NCI-H1105 treated with DMSO at 0.1 percent for 48 hours (cell line): ENCODE measurements at regions not wholly inside any gene's neighbourhood (a gene's known extent, or its start where the extent isn't known, plus 50 kb on each side); places are given as distances from the start of the nearest gene placed in this dataset.
A peak's percentile ranks its signal among the peaks of the same experiment; 100 is the strongest.

Experiments used
- DNase-seq: peaks from one replicate; lab custom pipeline; 2025; lab: John Stamatoyannopoulos, UW

DNA sequence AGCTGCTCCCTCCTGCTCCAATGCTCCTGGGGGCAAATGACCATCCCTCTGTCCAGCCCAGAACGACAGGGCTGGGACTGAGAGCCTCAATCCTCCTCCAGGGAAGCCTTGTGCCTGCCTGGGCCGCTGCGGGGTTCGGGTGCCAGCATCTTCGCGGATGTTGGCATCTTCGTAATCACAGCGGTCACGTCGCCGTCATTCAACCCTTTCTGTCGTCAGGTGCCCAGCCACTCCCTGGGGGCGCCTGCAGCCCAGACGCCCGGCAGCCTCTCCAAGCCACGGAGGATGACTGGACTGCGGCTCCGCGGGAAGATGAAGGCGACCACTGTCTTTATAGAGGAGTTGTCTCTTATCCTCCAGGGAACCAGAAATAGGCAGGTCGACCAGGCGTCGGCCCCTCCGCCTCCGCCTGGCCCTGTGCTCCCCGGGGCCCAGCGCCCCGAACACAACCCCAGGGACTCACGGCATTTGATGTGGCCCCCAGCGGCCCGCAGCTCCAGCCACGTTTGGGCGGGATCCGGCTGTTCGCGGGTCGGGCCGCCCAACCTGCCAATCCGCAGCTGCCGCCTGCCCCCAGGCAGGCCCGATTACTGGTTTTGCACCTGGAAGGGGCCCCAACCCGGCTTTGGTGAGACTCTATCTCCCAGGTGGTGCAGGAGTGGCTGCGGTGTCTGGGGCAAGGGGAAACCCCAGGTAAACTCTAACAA is 113.9 kb downstream of the THNSL2 start:
- no peak for DNase-seq

DNA sequence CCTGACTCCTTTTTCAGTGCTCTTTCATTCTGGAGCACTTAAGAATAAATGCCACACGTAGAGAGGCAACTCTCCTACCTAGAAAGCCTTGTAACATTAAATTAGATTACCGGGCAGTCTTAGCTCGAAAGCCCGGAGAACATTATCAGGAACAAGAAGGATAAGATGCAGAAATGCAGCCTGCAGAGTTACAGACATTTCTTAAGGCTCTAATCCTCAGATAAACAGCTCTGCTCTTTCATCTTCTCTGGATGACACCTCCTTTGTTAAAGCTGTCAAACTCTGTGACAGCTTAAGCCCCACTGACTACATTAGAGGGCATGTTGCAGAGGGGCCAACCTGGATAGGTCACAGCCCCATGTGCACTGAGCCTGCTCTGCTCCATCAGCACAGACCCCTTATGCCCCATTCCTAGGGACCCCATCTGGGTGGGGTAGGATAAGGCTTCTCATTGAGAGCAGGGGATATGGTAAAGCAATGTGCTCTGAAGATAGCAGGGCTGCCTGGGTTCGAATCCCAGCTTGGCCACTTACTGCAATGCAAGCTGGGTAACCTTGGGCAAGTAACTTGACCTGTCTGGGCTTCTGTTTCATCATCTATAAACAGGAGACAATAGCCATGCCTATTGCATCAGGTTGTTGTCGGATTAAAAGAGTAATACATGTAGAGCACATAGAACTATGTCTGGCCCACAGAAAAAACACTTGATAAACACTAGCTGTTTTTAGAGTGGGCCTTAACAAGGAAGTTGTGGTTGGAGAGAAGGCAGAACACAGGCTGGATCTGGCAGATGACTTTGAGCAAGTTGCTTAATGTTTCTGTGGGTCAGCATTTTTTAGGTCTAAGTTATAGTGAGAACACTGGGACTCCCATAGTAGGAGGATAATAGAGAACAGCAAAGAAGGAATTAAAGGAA is 111.4 kb downstream of the THNSL2 start:
- no peak for DNase-seq

DNA sequence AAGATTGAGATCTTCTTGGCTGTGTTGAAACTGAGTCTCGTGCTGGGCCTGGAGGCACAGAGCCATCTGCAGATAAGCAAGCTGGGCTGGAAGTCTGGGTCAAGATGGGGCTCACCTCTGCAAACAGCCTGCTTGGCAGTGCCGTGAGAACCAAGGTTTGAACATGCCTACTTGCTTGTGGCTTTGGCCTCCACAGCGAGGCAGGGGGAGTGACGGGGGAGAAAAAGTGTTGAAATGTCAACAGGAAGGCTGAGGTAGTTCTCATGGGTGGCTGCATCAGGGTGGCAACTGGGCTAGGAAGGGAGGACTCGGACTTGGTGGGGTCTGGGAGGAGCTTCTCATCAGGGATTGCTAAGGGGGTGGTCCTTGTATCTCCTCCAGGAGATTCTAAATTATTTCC is 99.7 kb downstream of the THNSL2 start:
- no peak for DNase-seq

DNA sequence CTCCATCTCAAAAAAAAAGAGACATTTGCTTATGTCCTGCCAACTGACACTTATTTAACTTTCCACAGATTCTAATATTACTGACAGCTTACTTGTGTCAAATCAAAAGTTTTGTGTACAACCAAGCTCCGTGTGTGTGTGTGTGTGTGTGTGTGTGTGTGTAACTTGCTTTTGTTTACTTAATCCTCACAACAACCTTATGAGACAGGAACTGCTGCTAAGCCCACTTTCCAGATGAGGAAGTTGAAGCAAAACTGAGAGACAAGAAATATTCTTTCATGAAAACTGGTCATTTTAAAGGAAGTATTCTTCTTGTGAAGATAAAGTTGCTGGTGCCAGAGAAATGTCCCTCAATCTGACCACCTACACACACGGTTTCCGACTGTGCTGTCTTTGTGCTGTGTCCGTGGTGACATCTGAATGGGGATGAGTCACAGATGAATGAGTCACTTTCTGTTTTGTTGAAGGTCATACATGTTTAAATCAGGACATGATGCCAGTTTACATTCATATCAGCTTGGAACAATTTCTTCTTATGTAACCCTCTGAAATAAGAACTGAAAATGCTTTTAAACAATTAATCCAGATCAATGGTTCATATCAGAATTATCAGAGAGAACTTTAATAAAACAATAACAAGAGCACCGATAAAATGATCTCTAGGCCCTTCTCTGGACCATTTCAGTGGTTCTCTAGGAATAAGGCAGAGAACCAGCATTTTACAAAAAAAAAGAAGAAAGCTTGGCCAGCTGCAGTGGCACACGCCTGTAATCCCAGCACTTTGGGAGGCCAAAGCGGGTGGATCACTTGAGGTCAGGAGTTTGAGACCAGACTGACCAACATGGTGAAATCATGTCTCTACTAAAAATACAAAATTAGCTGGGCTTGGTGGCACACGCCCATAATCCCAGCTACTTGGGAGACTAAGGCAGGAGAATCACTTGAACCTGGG is 95.5 kb downstream of the THNSL2 start:
- DNase-seq: no peak

DNA sequence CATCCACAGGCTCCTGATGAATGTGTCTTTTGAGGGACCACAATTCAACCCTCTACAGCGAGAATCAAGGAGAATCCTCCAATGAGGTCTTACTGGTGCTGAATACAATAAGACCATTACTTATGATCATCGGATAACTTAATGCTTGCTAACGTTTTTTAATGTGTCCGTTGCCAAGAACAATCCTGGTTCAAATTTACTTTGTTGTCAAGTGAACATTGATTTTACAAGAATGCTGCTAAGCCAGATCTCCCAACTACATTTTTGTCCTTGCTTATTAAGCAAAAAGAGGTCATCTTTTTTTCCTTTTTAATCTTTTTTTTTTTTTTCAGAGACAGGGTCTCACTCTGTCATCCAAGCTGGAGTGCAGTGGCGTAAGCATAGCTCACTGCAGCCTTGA is 93.7 kb downstream of the THNSL2 start:
- DNase-seq: no peak

DNA sequence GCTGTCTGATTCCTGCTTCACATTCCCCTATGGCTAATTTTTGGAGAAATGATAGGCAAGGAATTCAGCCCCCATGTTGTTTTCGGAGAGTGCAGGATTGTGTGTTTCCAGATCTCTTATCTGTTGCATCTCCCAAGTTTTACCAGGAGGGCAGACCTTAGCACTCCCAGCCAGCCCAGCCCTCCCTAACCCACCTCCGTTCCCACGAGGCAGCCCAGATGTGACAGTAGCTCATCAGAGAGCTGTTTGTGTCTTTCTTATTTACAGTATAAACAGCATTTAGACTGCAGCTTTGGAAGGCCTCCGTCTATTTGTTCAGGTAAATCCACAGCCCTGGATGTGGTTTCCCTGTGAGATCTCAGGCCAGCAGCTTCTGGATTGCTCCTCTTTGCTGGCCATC is 91.6 kb downstream of the THNSL2 start:
- DNase-seq: no peak

DNA sequence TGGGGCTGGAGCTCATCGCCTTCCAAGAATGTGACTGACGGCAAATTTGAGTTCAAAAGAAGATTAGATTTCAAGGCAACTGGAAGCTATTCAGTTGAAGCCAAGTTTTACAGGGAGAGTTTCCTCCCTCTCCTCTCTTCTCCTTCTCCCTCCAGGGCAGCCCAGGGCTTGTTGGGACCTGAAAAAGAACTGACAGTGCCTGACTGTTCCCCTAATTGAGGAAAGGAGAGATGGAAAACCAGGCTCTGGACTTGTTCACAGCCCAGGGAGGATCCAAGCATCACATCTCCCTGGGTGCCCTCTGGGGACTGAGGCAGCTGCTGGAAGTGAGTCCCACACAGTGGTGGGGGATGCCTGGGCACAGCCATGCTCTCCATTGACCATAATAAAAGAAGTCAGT is 88.1 kb downstream of the THNSL2 start:
- peak; percentile 63 for DNase-seq

DNA sequence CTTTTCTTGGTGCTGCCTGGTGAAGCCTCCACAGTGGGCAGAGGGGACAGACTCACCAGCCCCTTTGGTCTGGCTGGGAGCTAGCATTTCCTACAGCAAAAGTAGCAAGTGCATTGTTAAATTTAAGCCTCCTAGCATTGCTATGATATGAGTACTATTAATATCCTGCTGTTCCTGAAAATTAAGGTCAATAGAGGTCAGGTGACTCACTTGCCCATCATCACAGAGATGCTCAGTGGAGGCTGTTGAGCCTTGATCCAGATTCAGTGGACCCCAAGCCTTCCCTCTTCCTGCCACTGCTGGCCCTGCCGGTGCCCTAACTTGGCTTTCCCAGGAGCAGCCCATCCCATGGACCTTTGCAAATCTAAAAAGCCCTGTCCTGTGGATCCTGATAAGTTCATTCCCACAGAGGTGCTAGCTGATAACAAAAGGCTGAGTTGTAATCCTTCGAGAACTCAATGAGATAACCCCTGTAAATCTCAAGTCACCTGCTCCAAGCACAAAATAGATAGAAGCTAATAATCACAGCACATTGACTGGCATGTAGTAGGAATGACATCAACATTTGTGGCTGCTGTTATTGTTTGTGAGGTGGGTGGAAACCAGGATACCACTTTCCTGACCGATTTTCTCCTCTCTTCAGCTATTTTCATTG is 84.4 kb downstream of the THNSL2 start:
- no peak for DNase-seq

DNA sequence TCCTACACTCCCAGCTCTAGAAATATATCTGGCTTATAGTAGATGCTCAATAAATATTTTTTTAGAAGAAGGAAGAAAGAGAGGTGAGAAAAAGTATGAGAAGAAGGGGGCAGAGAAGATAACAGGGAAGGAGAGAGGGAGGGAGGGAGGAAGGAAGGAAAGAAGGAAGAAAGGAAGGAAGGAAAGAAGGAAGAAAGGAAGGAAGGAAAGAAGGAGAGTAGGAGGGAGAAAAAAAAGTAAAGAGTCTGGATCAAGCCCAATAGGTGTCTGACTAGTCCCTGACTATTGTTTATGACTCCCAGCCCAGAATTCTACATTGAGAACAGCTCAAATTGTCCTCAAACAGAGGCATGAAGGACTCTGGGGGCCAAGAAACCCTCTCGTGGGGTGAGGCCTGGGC is 83.9 kb downstream of the THNSL2 start:
- no peak for DNase-seq

DNA sequence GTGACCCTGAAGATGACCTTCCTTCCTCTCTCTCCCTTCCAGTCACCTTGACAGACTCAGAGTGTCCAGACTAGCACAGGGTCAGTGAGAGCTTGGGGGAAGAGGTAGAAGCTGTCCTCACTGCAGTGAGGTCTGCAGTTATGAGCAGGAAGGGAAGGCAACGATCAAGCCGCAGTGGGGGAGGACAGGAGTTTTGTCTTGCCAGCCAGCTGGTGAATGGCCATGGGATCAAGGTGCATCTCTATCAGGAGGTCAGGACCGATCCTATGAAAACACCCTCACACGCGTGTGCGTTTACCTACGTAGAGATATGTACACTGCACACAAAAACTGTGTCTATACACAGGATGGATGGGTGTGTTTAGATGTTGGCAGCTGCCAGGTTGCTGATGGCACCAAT is 83.2 kb downstream of the THNSL2 start:
- DNase-seq: no peak

DNA sequence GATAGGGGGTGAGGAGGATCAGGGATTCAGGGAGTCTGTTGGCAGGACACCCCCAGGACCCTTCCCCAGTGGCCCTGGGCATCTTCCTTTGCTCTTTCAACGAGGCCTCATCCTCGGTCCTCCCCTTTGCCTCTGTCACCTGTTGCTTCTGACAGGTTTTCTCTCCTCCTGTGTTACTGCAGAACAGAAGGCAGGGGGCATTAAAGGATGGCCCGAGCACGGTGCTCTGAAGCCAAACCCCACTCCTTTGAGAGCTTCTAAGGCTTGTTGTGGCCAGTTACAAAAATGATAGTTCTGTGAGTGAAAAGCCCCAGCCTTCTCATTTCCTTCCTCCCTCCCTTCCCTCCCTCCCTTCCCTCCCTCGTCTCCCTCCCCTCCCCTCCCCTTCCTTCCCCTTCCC is 82.5 kb downstream of the THNSL2 start:
- no peak for DNase-seq

DNA sequence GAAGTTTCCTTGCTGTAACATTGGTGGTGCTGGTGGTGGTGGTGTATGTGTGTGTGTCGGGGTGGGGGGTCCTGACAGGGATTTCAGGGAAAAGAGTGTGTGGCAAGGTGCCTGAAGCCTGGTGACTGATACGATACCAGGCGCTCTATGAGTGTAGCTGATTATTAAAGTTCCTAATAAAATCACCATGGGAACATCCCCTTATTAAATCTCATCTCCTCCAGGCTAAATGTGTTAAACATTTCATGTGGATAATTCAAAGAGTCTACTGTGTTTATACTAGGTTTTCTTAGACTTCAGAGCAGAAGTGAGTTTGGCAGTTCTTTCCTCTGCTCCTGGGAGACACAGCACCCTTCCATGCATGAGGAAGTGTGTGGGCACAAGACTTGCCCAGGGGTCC is 82.0 kb downstream of the THNSL2 start:
- DNase-seq: no peak

DNA sequence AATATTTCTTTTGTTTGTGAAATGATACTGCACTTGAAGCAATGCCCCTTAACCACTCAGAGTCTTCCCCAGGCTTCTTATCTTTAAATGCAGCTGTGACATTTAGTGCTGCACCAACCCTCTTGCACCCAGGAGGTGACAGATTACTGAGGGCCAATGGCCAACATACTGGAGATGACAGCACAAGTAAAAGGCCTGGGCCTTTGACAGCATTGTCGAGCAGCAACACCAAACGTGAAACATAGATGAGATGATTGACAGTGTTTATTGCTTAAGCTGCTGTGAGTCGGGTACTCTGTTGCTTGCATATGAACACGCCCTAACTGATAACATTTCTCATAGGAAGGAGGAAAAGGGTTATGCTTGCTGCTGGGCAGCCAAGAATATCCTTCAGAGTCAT is 80.3 kb downstream of the THNSL2 start:
- DNase-seq: no peak

DNA sequence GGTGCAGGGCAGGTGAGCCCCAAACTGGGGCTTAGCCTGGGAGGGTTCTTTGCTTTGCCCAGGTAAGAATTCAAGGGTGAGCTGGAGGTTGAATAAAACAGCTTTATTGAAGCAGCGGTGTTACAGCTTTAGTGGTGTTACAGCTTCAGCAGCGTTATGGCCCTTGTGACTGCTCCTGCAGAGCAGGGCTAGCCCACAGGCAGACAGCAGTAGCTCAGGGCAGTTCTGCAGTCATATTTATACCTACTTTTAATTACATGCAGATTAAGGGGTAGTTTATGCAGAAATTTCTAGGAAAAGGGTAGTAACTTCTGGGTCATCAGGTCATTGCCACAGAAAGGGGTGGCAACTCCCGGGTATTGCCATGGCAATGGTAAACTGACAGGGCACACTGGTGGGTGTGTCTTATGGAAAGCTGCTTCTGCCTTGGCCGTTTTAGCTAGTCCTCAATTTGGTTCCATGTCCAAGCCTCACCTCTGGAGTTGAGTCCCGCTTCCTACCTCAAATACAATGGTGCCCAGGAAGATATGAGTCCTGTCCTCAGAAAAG is 78.2 kb downstream of the THNSL2 start:
- DNase-seq: no peak

DNA sequence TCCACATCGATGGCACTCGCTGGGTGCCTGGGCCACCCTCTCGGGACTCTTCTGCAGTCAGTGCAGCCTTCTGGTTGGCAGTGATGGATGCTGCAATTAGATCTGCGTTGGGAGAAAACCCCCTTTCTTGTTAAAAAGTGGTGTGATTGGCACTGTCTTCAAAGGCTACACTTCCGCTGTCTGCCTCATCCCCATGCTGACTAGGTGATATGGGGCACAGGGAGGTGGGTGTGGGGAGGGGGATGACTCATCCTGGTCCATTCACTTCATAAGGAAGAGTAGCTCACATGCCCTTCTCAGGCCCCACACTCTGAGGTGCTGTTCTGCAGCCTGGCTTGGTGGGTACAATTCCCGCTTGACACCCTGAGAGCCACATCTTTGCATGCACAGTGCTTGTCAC is 77.4 kb downstream of the THNSL2 start:
- DNase-seq: no peak

DNA sequence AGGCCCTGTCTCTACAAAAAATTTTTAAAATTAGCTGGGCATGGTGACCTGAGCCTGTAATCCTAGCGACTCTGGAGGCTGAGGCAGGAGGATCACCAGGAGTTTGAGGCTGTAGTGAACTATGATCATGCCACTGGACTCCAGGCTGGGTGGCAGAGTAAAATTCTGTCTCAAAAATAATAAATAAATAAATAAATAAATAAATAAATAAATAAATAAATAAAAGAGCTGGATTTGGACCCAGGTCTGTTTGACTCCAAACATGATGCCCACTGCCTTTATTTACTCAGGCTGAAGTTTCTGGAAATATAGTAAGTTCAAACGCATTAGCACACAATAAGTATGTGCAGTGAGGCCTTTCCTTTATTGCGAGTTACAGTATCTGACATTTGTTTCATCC is 75.0 kb downstream of the THNSL2 start:
- DNase-seq: no peak

DNA sequence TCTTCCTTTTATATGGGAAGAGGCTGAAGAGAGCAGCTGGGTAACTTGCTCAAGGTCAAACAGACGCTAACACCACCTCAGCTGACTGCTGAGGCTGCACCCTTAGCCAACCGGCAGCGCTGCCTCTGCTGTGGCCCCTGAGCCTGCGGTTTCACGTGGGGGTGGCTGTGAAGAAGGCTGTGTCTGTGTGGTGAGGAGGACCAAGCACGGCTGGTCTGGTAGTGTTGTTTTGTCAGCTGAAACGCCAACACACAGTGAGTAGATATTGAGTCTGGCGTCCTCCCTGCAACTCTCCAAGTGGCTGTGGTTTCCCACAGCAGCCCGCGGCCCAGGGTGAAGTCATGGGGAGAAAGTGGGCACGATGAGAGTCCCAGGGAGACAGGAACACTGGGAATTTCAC is 69.6 kb downstream of the THNSL2 start:
- no peak for DNase-seq

DNA sequence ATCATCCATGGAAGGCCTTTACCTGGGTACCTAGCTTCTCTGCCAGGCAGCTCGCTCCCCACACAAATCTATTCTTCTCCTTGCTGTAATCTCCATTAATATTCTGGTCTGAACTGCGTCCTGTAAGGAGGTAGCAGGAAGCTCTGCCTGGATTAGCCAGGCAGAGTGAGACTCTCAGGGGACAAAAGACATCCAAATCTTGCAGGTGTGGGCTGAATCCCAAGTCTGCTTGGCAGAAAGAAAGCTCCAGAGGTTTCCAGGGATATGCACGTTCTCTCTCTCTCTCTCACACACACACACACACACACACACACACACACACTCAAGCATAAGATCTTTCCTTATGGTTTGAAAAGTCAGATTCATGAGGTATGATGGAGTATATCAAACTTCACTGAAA is 66.5 kb downstream of the THNSL2 start:
- DNase-seq: no peak
